ENCODE measurements at regions not wholly inside any gene's neighbourhood (a gene's known extent, or its start where the extent isn't known, plus 50 kb on each side); places are given as distances from the start of the nearest gene placed in this dataset.
A peak's percentile ranks its signal among the peaks of the same experiment; 100 is the strongest.
"Not testable (repeated sequence)": the region's sequence is repeated elsewhere in the genome, so short reads cannot be mapped to it uniquely, and the experiment has no call there.

DNA sequence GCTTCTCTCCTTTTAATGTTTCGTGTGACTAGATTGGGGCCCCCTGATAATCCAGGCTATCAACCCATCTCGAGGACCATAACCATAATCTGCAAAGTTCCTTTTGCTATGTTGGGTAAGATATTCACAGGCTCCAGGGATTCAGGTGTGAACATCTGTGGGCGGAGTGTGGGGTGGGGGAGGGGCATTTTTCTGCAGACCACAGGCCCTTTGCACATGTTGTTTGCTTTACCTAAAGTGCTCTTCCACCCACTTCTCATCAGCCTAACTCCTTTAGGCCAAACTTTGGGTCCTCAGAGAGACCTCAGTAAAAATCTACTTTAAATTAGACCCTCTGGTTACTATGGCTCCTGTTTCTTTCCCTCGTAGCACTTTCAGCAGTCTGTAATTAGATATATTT is 284.4 kb downstream of the WDR11 start:
- no peak for DNase-seq (ENCODE audit: low spot score)

DNA sequence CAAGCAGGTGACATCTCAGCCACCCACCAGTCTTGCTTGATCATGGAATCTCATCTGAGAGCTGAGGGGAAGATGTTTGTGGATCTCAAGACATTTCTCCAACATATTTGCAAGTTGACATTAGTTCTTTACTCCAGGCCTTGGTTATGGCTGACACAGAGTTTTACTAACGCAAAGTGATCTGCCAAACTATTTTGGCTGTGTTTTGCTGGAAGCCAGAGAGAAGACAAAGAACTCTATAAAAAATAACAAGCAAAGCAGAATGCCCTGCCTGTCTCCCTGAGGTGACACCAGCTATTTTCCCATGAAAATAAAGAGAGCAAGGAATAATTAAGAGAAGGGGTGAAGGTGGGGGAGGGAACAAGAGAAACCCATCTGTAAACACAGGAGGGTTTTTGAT is 286.4 kb downstream of the WDR11 start:
- no peak for DNase-seq (ENCODE audit: low spot score)

GRCh38 chr10:121138112-121138860 is 287.1 kb downstream of the WDR11 start:
- no peak for DNase-seq (ENCODE audit: low spot score)

DNA sequence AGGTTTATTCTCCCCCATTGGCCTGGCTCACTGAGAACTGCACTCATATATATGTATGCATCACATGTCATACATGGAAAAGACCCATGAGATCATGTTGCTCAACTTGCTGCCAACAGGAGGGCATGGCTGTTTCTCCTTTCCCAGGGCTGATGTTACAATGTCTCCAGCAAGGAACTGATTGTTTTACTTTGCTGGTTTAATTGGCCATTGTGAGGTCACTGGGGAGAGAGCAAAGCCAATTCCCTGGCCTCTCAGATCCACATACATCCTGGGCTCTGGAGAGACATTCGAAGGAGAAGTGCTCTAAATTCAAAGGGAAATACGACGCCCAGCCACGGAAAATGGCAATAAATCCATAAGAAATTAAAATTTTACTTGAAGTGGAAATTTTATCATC is 287.8 kb downstream of the WDR11 start:
- no peak for DNase-seq (ENCODE audit: low spot score)

GRCh38 chr10:121145802-121146395 is 294.7 kb downstream of the WDR11 start:
- DNase-seq (ENCODE audit: low spot score): not testable (repeated sequence)

DNA sequence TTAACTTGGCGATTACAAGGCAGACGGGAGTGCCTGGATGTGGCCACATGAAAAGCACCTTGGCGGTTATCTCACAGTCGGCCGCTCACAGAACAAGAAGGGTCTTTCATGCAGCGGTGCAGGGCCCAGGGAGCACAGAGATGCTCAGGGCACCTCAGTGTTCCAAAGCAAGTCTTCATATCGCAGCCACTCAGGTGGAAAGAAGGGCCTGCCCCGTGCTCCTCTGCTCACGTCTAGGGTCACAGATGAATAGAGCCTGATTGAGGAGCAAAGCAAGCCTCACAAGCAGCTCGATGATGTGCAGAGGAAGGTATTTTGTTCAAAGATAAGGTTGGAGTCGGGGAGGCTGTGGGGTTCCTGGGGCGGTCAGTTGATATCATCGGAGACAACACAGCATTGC is 297.8 kb downstream of the WDR11 start:
- DNase-seq (ENCODE audit: low spot score): no peak

DNA sequence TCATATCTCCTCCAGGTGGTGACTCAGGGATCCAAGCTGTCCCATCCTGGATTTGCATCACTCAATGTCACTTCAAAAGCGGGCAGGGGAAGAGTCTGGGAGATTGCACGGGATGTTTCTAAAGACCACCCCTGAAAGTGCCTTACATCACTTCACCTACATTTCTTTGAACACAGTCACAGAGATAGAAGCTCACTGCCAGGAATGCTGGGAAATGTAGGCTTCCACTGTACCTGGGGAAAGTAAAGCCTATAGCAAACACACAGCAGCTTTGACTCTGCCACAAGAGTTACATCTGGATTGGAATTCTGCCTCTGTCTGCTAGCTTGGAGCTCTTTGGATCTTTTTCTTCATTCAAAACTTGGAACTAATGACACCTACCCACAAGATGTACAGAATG is 300.9 kb downstream of the WDR11 start:
- no peak for DNase-seq (ENCODE audit: low spot score)

DNA sequence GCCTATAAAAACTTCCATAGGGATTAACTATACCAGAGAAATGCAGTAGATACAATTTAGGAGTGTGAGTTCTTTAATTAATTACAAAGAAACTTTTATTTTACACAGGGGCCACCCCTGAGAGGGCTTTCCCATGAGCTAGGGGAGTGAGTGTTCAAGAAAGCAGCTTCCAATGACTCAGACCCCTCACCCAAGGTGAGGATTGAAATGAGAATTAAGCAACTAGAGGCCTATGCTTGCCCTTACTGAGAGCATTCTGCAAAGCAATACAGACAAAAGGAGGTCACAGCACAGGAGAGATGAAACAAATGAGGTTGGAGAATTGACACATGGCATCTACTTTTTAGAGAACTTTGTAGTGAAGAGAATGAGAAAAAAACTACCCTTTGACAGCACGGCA is 301.8 kb downstream of the WDR11 start:
- no peak for DNase-seq (ENCODE audit: low spot score)

GRCh38 chr10:121154310-121154709 is 303.1 kb downstream of the WDR11 start:
- no peak for DNase-seq (ENCODE audit: low spot score)

- DNase-seq (ENCODE audit: low spot score): peak; percentile 64
Observed at GRCh38 chr10:121154846-121155245, 303.7 kb downstream of the WDR11 start.

DNA sequence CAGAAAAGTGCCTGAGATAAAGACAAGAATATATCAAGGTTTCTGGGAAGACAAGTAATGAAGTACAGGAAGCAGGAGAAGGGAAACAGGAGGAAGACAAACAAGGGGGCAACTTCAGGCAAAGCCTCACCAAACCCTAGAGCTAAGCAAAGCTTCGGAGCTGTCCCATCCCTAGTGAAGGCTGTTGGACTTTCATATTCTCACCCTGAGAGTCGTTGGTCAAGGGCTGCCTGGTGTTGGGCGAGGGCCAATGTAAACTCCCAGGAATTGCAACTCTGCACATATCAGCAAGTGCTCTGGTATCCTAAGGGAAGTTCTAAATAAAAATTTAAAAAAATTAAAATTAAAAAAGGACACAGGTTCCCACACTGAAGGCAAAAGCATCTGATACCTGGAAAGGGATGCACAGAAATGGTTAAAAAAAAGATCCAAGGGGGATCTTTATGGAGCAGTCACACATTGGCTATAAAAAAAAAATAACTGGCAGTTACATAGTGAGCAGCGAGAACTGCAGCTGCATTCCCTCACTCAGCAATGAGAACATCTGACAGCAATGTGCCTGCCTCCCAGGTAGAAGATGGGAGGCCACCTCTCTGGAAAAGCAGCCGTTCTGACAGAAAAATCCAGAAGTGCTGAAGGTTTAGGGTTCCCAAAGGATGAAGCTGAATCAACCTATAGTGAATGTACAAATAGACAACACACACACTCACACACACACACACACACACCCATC is 304.7 kb downstream of the WDR11 start:
- DNase-seq (ENCODE audit: low spot score): no peak

DNA sequence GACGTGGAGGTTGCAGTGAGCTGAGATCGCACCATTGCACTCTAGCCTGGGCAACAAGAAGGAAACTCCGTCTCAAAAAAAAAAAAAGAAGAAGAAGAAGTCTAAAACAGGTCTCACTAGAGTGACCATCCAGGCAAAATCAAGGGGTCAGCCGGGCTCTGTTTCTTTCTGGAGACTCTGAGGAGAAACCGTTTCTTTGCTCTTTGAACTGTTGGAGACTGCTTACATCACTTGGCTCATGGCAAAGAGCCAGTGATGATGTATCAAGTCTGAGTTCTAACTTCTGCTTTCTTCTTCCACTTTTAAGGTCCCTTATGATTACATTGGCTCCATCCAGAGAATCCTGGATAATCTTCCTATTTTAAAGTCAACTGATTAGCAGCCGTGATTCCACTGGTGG is 306.8 kb downstream of the WDR11 start:
- no peak for DNase-seq (ENCODE audit: low spot score)

- no peak for DNase-seq (ENCODE audit: low spot score)
Observed at GRCh38 chr10:121158988-121159579, 307.9 kb downstream of the WDR11 start.

DNA sequence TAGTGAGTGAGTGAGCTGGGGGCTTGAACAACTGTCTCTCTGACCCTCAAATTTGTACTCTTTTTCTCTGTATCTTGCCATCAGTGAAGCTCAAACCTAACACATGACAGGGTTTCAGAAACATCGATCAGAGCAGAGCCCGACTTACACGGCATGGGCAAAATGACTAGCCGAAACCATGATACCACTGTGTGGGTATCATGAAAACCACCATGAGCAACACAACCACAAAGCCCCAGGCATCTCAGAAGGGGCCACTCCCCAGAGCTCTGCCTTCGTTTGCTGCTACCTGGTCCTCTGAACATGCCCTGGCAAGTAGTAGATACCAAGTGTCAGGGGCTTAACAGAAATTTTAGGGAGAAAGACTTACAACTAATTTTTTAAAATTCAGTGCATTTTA is 308.5 kb downstream of the WDR11 start:
- no peak for DNase-seq (ENCODE audit: low spot score)

GRCh38 chr10:121165276-121165675 is 314.1 kb downstream of the WDR11 start:
- DNase-seq (ENCODE audit: low spot score): no peak

- no peak for DNase-seq (ENCODE audit: low spot score)
Observed at GRCh38 chr10:121167534-121168243, 316.5 kb downstream of the WDR11 start.

DNA sequence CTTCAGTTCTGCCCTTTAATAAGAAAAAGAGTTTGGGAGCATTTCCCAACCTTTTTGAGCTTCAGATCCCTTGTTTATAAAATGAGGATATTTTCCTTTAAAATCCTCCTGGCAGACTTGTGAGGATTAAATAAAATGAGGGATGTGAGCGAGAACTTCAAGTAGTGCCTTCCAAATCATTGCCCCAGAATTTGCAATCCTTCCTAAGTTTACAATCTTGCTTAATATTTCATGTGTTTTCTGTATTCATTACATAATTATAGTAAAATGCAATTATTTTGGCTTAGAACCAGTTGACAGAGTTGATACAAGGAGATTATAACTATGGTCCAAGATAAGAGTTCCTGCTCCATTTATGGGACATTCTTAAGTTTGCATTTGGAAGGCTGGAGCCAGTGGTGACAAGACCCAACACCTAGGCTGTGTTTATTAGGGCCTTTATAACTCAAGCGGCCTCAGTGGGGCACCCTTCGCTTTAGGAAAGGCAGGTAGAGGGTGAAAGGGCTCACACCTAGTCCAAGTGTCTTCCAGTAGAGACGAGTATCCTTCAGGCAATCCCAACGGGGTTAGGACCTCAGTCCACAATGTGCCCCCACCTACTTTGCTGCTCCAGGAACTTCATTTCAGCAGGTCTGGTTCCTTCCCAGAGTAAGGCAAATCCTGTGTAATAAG is 317.5 kb downstream of the WDR11 start:
- no peak for DNase-seq (ENCODE audit: low spot score)

DNA sequence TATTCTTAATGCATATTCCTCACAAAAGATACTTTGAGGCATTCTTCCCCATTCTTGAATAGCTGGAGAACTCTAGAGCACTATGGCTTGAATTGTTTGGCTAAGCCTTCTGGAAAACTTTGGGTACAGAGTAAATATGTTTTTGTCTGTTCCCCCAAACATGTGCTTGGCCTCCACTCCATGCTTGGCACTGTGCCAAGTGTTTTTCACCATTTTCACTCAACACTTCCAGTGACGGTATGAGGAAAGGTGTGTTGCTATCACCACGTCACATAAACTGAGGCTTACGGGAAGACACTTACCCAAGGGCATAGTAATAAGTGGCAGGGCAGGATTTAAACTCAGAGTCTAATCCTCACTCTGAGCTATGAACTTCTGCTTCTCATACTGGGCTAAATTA is 318.2 kb downstream of the WDR11 start:
- DNase-seq (ENCODE audit: low spot score): no peak

DNA sequence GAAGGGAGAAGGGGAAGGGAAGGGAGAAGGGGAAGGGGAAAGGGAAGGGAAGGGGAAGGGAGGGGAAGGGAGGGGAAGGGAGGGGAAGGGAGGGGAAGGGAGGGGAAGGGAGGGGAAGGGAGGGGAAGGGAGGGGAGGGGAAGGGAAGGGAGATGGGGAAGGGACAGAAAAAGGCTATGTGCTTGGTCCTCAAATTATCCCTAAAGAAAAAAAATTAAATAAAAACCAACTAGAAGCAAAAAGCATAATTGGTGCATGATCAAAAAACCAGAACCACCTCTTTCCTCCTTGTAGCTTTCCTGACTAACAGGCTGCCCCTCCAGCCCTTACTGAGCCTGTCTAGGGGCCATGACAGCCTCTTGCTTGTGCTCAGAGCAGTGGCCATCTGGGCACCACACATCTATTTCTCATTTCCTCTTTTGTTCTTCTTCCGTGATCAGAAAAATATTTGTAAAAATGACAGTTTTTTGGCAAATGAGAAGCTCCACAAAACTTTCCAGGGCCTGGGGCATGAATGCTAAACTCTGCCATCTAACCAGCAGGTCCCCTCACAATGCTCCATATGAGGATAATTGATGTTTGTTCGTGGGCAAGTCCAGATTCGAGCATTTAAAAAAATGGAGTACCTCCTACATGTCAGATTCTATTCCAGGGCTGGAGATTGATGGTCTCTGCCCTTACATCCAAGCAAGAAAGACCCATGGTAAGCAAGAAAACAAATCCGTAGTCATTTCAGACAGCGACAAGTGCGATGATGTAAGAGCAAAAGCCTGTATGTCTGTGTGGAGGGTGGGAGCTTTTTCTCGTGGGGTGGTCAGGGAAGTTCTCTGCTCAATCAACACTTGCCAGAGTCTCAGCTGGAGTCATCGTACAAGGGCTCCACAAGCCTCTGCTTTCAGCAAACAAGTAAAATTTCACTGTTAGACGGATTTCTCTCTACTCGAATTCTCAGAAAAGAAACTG is 320.9 kb downstream of the WDR11 start:
- no peak for DNase-seq (ENCODE audit: low spot score)

DNA sequence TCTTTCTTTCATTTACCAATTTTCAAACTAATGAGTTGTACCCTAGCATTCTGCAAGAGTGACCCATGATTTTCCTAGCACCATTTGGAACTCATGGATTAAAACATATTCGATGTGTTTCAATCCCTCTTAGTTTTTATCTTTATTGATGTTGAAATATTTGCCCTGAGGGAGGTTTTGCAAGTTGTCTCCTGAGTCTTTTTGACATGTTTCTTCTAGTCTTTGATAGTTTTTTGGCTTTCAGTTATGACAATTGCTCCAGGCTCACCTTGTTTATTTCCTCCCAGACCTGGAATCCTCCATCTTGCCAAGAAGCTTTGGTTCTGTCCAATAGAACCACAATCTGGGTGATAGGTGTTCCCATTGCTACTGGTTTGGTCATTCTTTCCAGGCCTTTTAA is 327.8 kb downstream of the WDR11 start:
- DNase-seq (ENCODE audit: low spot score): no peak

- DNase-seq (ENCODE audit: low spot score): no peak
Observed at GRCh38 chr10:121182219-121182618, 331.1 kb downstream of the WDR11 start.

All from RKO (cell line).